ENCODE measurements at regions not wholly inside any gene's neighbourhood (a gene's known extent, or its start where the extent isn't known, plus 50 kb on each side); places are given as distances from the start of the nearest gene placed in this dataset.
"Not testable (repeated sequence)": the region's sequence is repeated elsewhere in the genome, so short reads cannot be mapped to it uniquely, and the experiment has no call there.

- no peak for TF ChIP-seq CTCF (IDR thresholded peaks at IDR 0.05)
- Histone ChIP-seq H3K27ac (no peak overlapping the region), H3K4me3 (no peak overlapping the region)
- no peak for DNase-seq (ENCODE audit: low spot score)
Observed at GRCh38 chr16:31810863-31811262, 62.7 kb upstream of the ZNF267 start.

- DNase-seq (ENCODE audit: low spot score); H3K27ac ChIP-seq; H3K4me3 ChIP-seq: not testable (repeated sequence)
Observed at GRCh38 chr16:31816141-31816540, 57.5 kb upstream of the ZNF267 start.

GRCh38 chr16:31819386-31819785 lies 54.2 kb upstream of the ZNF267 start:
- H3K4me3 ChIP-seq, result no peak overlapping the region
- no peak for DNase-seq (ENCODE audit: low spot score)
- TF ChIP-seq CTCF (IDR thresholded peaks at IDR 0.05), result no peak

GRCh38 chr16:31819948-31820347 lies 53.7 kb upstream of the ZNF267 start:
- no peak for DNase-seq (ENCODE audit: low spot score)

More at GRCh38 chr16:31819386-31819785, 54.2 kb upstream of the ZNF267 start:
- H3K27ac ChIP-seq, result no peak overlapping the region

More at GRCh38 chr16:31819948-31820347, 53.7 kb upstream of the ZNF267 start:
- no peak overlapping the region for H3K27ac ChIP-seq
- H3K4me3 ChIP-seq, result no peak overlapping the region
- no peak for TF ChIP-seq CTCF (IDR thresholded peaks at IDR 0.05)

Measured in coronary artery (tissue), 2 donors.